Central memory CD8-positive, alpha-beta T cell (primary cell): ENCODE measurements at regions not wholly inside any gene's neighbourhood (a gene's known extent, or its start where the extent isn't known, plus 50 kb on each side); places are given as distances from the start of the nearest gene placed in this dataset.

Source experiments
- ATAC-seq: fragments of 150-1000 bp; cut with Tn5 transposase; replicated peaks from 2 replicates; pipeline ENCODE4 v1.10.0; 2022; ENCODE audit warnings: mild to moderate bottlenecking, moderate FRiP score, moderate number of reproducible peaks; ENCODE audit not compliant: poor library complexity, severe bottlenecking; ENCODE audit errors: extremely low read depth
- DNase-seq, 2 donors: peaks; one replicate each; pipeline ENCODE4 v3.0.0; 2021; ENCODE audit warnings: low spot score in 2 of 2
- H3K27ac Mint-ChIP-seq: one replicate; pipeline ENCODE4 v1.8.0; 2022; ENCODE audit warnings: low read depth, mild to moderate bottlenecking, moderate library complexity, mixed read lengths
- H3K27me3 Mint-ChIP-seq: one replicate; pipeline ENCODE4 v1.8.0; 2022; ENCODE audit warnings: mixed read lengths
- H3K36me3 Mint-ChIP-seq: one replicate; pipeline ENCODE4 v1.8.0; 2022; ENCODE audit warnings: mild to moderate bottlenecking, moderate library complexity, mixed read lengths; ENCODE audit not compliant: insufficient read depth
- H3K4me1 Mint-ChIP-seq: one replicate; pipeline ENCODE4 v1.8.0; 2022; ENCODE audit warnings: mixed read lengths
- H3K4me3 Mint-ChIP-seq: one replicate; pipeline ENCODE4 v1.8.0; 2022; ENCODE audit warnings: mild to moderate bottlenecking, moderate library complexity, mixed read lengths
- H3K9me3 Mint-ChIP-seq: one replicate; pipeline ENCODE4 v1.8.0; 2022; ENCODE audit warnings: mixed read lengths

- H3K27ac Mint-ChIP-seq, result no peak overlapping the region
- no peaks in the 10 kb centered on the region for H3K36me3 Mint-ChIP-seq
- no peaks in the 10 kb centered on the region for H3K4me1 Mint-ChIP-seq
- H3K9me3 Mint-ChIP-seq, result peaks cover 5% of the 10 kb centered on the region
- H3K4me3 Mint-ChIP-seq, result no peak overlapping the region
- no peaks in the 10 kb centered on the region for H3K27me3 Mint-ChIP-seq
- ATAC-seq (no peak), DNase-seq (no peak)
These were observed 580.5 kb downstream of the SOX6 start for GRCh38 chr11:15775797-15776196.

- Mint-ChIP-seq H3K27me3 (no peaks in the 10 kb centered on the region), H3K36me3 (no peaks in the 10 kb centered on the region), H3K27ac (no peak overlapping the region), H3K4me1 (no peaks in the 10 kb centered on the region), H3K9me3 (peaks cover 5% of the 10 kb centered on the region), H3K4me3 (no peak overlapping the region)
- DNase-seq, result no peak
- no peak for ATAC-seq
These were observed 580.0 kb downstream of the SOX6 start for GRCh38 chr11:15776366-15776765.

- H3K4me3 Mint-ChIP-seq, result no peak overlapping the region
- no peaks in the 10 kb centered on the region for H3K4me1 Mint-ChIP-seq
- no peak overlapping the region for H3K27ac Mint-ChIP-seq
- ATAC-seq (no peak), DNase-seq (no peak)
- H3K9me3 Mint-ChIP-seq, result no peaks in the 10 kb centered on the region
- no peaks in the 10 kb centered on the region for H3K36me3 Mint-ChIP-seq
- H3K27me3 Mint-ChIP-seq, result no peaks in the 10 kb centered on the region
These were observed 576.8 kb downstream of the SOX6 start for GRCh38 chr11:15779518-15779917.

GRCh38 chr11:15780382-15780781 lies 576.0 kb downstream of the SOX6 start:
- no peak for DNase-seq
- Mint-ChIP-seq H3K27me3 (no peaks in the 10 kb centered on the region), H3K27ac (no peak overlapping the region), H3K4me1 (no peaks in the 10 kb centered on the region), H3K9me3 (no peaks in the 10 kb centered on the region), H3K4me3 (no peak overlapping the region), H3K36me3 (no peaks in the 10 kb centered on the region)
- ATAC-seq, result no peak

GRCh38 chr11:15780837-15781236 lies 575.5 kb downstream of the SOX6 start:
- Mint-ChIP-seq H3K27ac (no peak overlapping the region), H3K36me3 (no peaks in the 10 kb centered on the region)
- ATAC-seq, result no peak

GRCh38 chr11:15783619-15784018 lies 572.7 kb downstream of the SOX6 start:
- no peak for DNase-seq
- ATAC-seq, result no peak
- no peak overlapping the region for H3K27ac Mint-ChIP-seq

More at GRCh38 chr11:15780837-15781236, 575.5 kb downstream of the SOX6 start:
- no peaks in the 10 kb centered on the region for H3K4me1 Mint-ChIP-seq
- H3K27me3 Mint-ChIP-seq, result no peaks in the 10 kb centered on the region
- DNase-seq, result no peak
- H3K9me3 Mint-ChIP-seq, result no peaks in the 10 kb centered on the region
- no peak overlapping the region for H3K4me3 Mint-ChIP-seq

GRCh38 chr11:15793043-15793996 lies 563.0 kb downstream of the SOX6 start:
- Mint-ChIP-seq H3K27me3 (no peaks in the 10 kb centered on the region), H3K9me3 (peaks cover 26% of the 10 kb centered on the region), H3K4me1 (no peaks in the 10 kb centered on the region), H3K4me3 (no peak overlapping the region), H3K27ac (no peak overlapping the region), H3K36me3 (no peaks in the 10 kb centered on the region)
- ATAC-seq, result no peak
- DNase-seq, result no peak

More at GRCh38 chr11:15783619-15784018, 572.7 kb downstream of the SOX6 start:
- no peaks in the 10 kb centered on the region for H3K27me3 Mint-ChIP-seq
- H3K36me3 Mint-ChIP-seq, result no peaks in the 10 kb centered on the region
- H3K4me3 Mint-ChIP-seq, result no peak overlapping the region
- no peaks in the 10 kb centered on the region for H3K4me1 Mint-ChIP-seq
- H3K9me3 Mint-ChIP-seq, result no peaks in the 10 kb centered on the region

GRCh38 chr11:15794361-15795150 lies 561.8 kb downstream of the SOX6 start:
- no peaks in the 10 kb centered on the region for H3K36me3 Mint-ChIP-seq
- DNase-seq (no peak), ATAC-seq (no peak)
- H3K9me3 Mint-ChIP-seq, result peaks cover 26% of the 10 kb centered on the region
- H3K27me3 Mint-ChIP-seq, result no peaks in the 10 kb centered on the region
- H3K4me1 Mint-ChIP-seq, result no peaks in the 10 kb centered on the region
- no peak overlapping the region for H3K4me3 Mint-ChIP-seq
- H3K27ac Mint-ChIP-seq, result no peak overlapping the region

- Mint-ChIP-seq H3K27ac (no peak overlapping the region), H3K4me1 (no peaks in the 10 kb centered on the region), H3K4me3 (no peak overlapping the region), H3K27me3 (no peaks in the 10 kb centered on the region), H3K9me3 (peaks cover 26% of the 10 kb centered on the region), H3K36me3 (no peaks in the 10 kb centered on the region)
- DNase-seq (no peak), ATAC-seq (no peak)
These were observed 561.0 kb downstream of the SOX6 start for GRCh38 chr11:15795378-15795777.

- DNase-seq (no peak), ATAC-seq (no peak)
- Mint-ChIP-seq H3K36me3 (no peaks in the 10 kb centered on the region), H3K4me3 (no peak overlapping the region), H3K9me3 (peaks cover 7% of the 10 kb centered on the region), H3K4me1 (no peaks in the 10 kb centered on the region), H3K27ac (no peak overlapping the region), H3K27me3 (no peaks in the 10 kb centered on the region)
These were observed 556.1 kb downstream of the SOX6 start for GRCh38 chr11:15800111-15800800.

- Mint-ChIP-seq H3K9me3 (peaks cover 6% of the 10 kb centered on the region), H3K27ac (no peak overlapping the region), H3K4me1 (no peaks in the 10 kb centered on the region), H3K36me3 (no peaks in the 10 kb centered on the region), H3K4me3 (no peak overlapping the region), H3K27me3 (no peaks in the 10 kb centered on the region)
- ATAC-seq, result no peak
- DNase-seq, result no peak
These were observed 555.2 kb downstream of the SOX6 start for GRCh38 chr11:15801126-15801525.

GRCh38 chr11:15801616-15802015 lies 554.7 kb downstream of the SOX6 start:
- Mint-ChIP-seq H3K27me3 (no peaks in the 10 kb centered on the region), H3K9me3 (peaks cover 5% of the 10 kb centered on the region), H3K27ac (no peak overlapping the region), H3K4me1 (no peaks in the 10 kb centered on the region), H3K4me3 (no peak overlapping the region), H3K36me3 (no peaks in the 10 kb centered on the region)
- no peak for DNase-seq
- ATAC-seq, result no peak
